ENCODE measurements at regions not wholly inside any gene's neighbourhood (a gene's known extent, or its start where the extent isn't known, plus 50 kb on each side); places are given as distances from the start of the nearest gene placed in this dataset.

GRCh38 chr3:57004229-57004628 is 56.2 kb upstream of the SPATA12 start:
- Histone ChIP-seq H3K27ac (no peak overlapping the region), H3K27me3 (no peaks in the 10 kb centered on the region), H3K9me3 (no peaks in the 10 kb centered on the region), H3K36me3 (no peaks in the 10 kb centered on the region), H3K4me3 (no peak overlapping the region), H3K4me1 (peaks cover 16% of the 10 kb centered on the region)
- no peak for ATAC-seq
- intact Hi-C loops (cut with DNase I) = no loop called here
- TF ChIP-seq, protein P1, sequence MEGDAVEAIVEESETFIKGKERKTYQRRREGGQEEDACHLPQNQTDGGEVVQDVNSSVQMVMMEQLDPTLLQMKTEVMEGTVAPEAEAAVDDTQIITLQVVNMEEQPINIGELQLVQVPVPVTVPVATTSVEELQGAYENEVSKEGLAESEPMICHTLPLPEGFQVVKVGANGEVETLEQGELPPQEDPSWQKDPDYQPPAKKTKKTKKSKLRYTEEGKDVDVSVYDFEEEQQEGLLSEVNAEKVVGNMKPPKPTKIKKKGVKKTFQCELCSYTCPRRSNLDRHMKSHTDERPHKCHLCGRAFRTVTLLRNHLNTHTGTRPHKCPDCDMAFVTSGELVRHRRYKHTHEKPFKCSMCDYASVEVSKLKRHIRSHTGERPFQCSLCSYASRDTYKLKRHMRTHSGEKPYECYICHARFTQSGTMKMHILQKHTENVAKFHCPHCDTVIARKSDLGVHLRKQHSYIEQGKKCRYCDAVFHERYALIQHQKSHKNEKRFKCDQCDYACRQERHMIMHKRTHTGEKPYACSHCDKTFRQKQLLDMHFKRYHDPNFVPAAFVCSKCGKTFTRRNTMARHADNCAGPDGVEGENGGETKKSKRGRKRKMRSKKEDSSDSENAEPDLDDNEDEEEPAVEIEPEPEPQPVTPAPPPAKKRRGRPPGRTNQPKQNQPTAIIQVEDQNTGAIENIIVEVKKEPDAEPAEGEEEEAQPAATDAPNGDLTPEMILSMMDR (IDR thresholded peaks at IDR 0.05) = no peak
- DNase-seq = no peak

GRCh38 chr3:57003676-57004075 is 56.8 kb upstream of the SPATA12 start:
- no peak for ATAC-seq
- H3K4me1 ChIP-seq = peaks cover 16% of the 10 kb centered on the region
- intact Hi-C loops (cut with DNase I) = no loop called here
- no peak for DNase-seq
- no peaks in the 10 kb centered on the region for H3K36me3 ChIP-seq
- no peaks in the 10 kb centered on the region for H3K9me3 ChIP-seq
- H3K27me3 ChIP-seq = no peaks in the 10 kb centered on the region
- H3K27ac ChIP-seq = no peak overlapping the region
- no peak overlapping the region for H3K4me3 ChIP-seq
- TF ChIP-seq, protein P1 (IDR thresholded peaks at IDR 0.05) = no peak

DNA sequence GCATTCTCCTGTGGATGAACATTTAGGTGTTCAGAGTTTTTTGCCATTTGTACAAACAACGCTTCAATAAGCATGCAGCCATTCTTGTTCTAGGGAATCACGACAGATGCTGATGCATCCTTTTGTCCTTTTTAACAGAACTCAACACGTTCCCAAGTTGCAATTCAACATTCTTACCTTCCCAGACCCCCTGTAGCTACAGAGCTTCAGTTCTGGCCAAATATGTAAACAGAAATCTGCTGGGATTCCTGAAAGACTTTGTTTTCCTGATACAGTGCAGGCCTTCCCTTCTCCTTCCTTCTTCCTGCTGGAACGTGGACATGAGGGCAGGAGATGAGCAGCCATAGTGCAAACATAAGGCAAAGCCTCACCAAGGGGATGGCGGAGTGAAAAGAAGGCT is 59.1 kb upstream of the SPATA12 start:
- H3K4me3 ChIP-seq = no peak overlapping the region
- ATAC-seq (no peak), DNase-seq (no peak)
- H3K4me1 ChIP-seq = no peaks in the 10 kb centered on the region
- intact Hi-C loops (cut with DNase I) = no loop called here
- no peaks in the 10 kb centered on the region for H3K36me3 ChIP-seq
- TF ChIP-seq, protein P1 (IDR thresholded peaks at IDR 0.05) = no peak
- no peaks in the 10 kb centered on the region for H3K27me3 ChIP-seq
- no peaks in the 10 kb centered on the region for H3K9me3 ChIP-seq
- no peak overlapping the region for H3K27ac ChIP-seq

GRCh38 chr3:57000012-57000411 is 60.5 kb upstream of the SPATA12 start:
- ATAC-seq = no peak
- H3K4me3 ChIP-seq = no peak overlapping the region
- H3K27me3 ChIP-seq = no peaks in the 10 kb centered on the region
- H3K4me1 ChIP-seq = no peaks in the 10 kb centered on the region
- no peak overlapping the region for H3K27ac ChIP-seq
- no peaks in the 10 kb centered on the region for H3K9me3 ChIP-seq
- TF ChIP-seq, protein P1 (IDR thresholded peaks at IDR 0.05) = no peak
- H3K36me3 ChIP-seq = no peaks in the 10 kb centered on the region
- intact Hi-C loops (cut with DNase I) = no loop called here
- DNase-seq = no peak

GRCh38 chr3:56999547-56999946 is 60.9 kb upstream of the SPATA12 start:
- intact Hi-C loops (cut with DNase I) = no loop called here
- DNase-seq (no peak), ATAC-seq (no peak)
- no peak overlapping the region for H3K4me3 ChIP-seq
- H3K36me3 ChIP-seq = no peaks in the 10 kb centered on the region
- TF ChIP-seq, protein P1 (IDR thresholded peaks at IDR 0.05) = no peak
- no peak overlapping the region for H3K27ac ChIP-seq
- no peaks in the 10 kb centered on the region for H3K4me1 ChIP-seq
- no peaks in the 10 kb centered on the region for H3K27me3 ChIP-seq
- H3K9me3 ChIP-seq = no peaks in the 10 kb centered on the region

DNA sequence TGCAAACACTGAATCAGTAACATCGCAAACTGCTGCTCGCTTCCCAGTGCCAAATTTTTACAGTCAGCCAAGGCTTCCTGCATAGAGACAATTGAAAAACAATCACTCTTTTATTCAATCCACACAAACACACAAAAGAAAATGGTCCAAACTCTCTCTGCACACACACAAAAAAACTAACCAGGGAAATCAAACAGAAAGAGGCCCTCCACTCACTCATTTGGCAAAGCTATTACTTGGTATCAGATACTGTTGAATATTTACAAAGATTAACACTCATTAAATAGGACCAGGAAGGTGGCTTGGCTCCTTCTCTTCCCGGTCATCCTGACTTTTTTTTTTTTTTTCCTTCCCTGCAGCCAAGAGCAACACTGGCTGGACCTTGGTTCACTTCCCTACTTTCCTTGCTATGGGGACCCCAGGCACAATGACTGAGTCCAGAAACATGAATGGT is 62.4 kb upstream of the SPATA12 start:
- H3K9me3 ChIP-seq = no peaks in the 10 kb centered on the region
- H3K27me3 ChIP-seq = no peaks in the 10 kb centered on the region
- intact Hi-C loops (cut with DNase I) = no loop called here
- TF ChIP-seq, protein P1 (IDR thresholded peaks at IDR 0.05) = no peak
- no peaks in the 10 kb centered on the region for H3K36me3 ChIP-seq
- no peak overlapping the region for H3K4me3 ChIP-seq
- DNase-seq (no peak), ATAC-seq (no peak)
- H3K4me1 ChIP-seq = no peaks in the 10 kb centered on the region
- no peak overlapping the region for H3K27ac ChIP-seq
